ENCODE measurements at regions not wholly inside any gene's neighbourhood (a gene's known extent, or its start where the extent isn't known, plus 50 kb on each side); places are given as distances from the start of the nearest gene placed in this dataset.
A peak's percentile ranks its signal among the peaks of the same experiment; 100 is the strongest.
"Not testable (repeated sequence)": the region's sequence is repeated elsewhere in the genome, so short reads cannot be mapped to it uniquely, and the experiment has no call there.

GRCh38 chr14:106257569-106257994 lies 731.2 kb downstream of the TMEM121 start:
- DNase-seq (ENCODE audit: low read depth): peak; percentile 71

- DNase-seq (ENCODE audit: low read depth): peak; percentile 91
These were observed 741.8 kb downstream of the TMEM121 start for GRCh38 chr14:106268013-106268727.

GRCh38 chr14:106269029-106269428 lies 742.6 kb downstream of the TMEM121 start:
- no peak for DNase-seq (ENCODE audit: low read depth)

- no peak for DNase-seq (ENCODE audit: low read depth)
These were observed 743.2 kb downstream of the TMEM121 start for GRCh38 chr14:106269451-106270204.

GRCh38 chr14:106270476-106271121 lies 744.2 kb downstream of the TMEM121 start:
- DNase-seq (ENCODE audit: low read depth): not testable (repeated sequence)

GRCh38 chr14:106276326-106277267 lies 750.2 kb downstream of the TMEM121 start:
- no peak for DNase-seq (ENCODE audit: low read depth)

GRCh38 chr14:106277503-106277902 lies 751.1 kb downstream of the TMEM121 start:
- DNase-seq (ENCODE audit: low read depth): no peak

- DNase-seq (ENCODE audit: low read depth): no peak
These were observed 754.5 kb downstream of the TMEM121 start for GRCh38 chr14:106280876-106281275.

GRCh38 chr14:106286697-106287290 lies 760.4 kb downstream of the TMEM121 start:
- DNase-seq (ENCODE audit: low read depth): no peak

- no peak for DNase-seq (ENCODE audit: low read depth)
These were observed 761.1 kb downstream of the TMEM121 start for GRCh38 chr14:106287506-106287905.

GRCh38 chr14:106291626-106292025 lies 765.2 kb downstream of the TMEM121 start:
- DNase-seq (ENCODE audit: low read depth): no peak

- no peak for DNase-seq (ENCODE audit: low read depth)
These were observed 767.9 kb downstream of the TMEM121 start for GRCh38 chr14:106294324-106294723.

GRCh38 chr14:106300951-106301510 lies 774.6 kb downstream of the TMEM121 start:
- not testable (repeated sequence) for DNase-seq (ENCODE audit: low read depth)

GRCh38 chr14:106301609-106302008 lies 775.2 kb downstream of the TMEM121 start:
- not testable (repeated sequence) for DNase-seq (ENCODE audit: low read depth)

- no peak for DNase-seq (ENCODE audit: low read depth)
These were observed 776.3 kb downstream of the TMEM121 start for GRCh38 chr14:106302661-106303060.

- no peak for DNase-seq (ENCODE audit: low read depth)
These were observed 777.9 kb downstream of the TMEM121 start for GRCh38 chr14:106304271-106304670.

GRCh38 chr14:106308839-106309389 lies 782.5 kb downstream of the TMEM121 start:
- peak; percentile 43 for DNase-seq (ENCODE audit: low read depth)

GRCh38 chr14:106309423-106309822 lies 783.0 kb downstream of the TMEM121 start:
- no peak for DNase-seq (ENCODE audit: low read depth)

GRCh38 chr14:106315436-106315835 lies 789.1 kb downstream of the TMEM121 start:
- DNase-seq (ENCODE audit: low read depth): no peak

GRCh38 chr14:106317593-106317992 lies 791.2 kb downstream of the TMEM121 start:
- DNase-seq (ENCODE audit: low read depth): no peak

GRCh38 chr14:106318700-106319099 lies 792.3 kb downstream of the TMEM121 start:
- peak; percentile 46 for DNase-seq (ENCODE audit: low read depth)
